SU-DHL-6 (cell line): ENCODE measurements at regions not wholly inside any gene's neighbourhood (a gene's known extent, or its start where the extent isn't known, plus 50 kb on each side); places are given as distances from the start of the nearest gene placed in this dataset.

Experiments used
- H2AFZ ChIP-seq: fragments of 200-600 bp; sonication (generic); 2 replicates; pipeline ENCODE4 v1.6.1; 2014; ENCODE audit warnings: low read depth, mild to moderate bottlenecking, moderate library complexity, mixed read lengths, antibody characterized with exemption, low read length; ENCODE audit not compliant: severe bottlenecking
- H3F3A ChIP-seq: fragments of 200-600 bp; shearing (Covaris generic); 2 replicates; pipeline ENCODE4 v1.6.0; 2016; ENCODE audit warnings: antibody characterized with exemption, mild to moderate bottlenecking; ENCODE audit not compliant: insufficient read depth
- H3K27ac ChIP-seq: fragments of 200-600 bp; sonication (generic); 2 replicates; pipeline ENCODE4 v1.5.1; 2016; ENCODE audit warnings: low read depth, mild to moderate bottlenecking, low read length, moderate library complexity, mixed read lengths
- H3K27me3 ChIP-seq: fragments of 200-600 bp; sonication (generic), shearing (Covaris generic); 2 replicates; pipeline ENCODE4 v1.6.0; 2014; ENCODE audit warnings: mild to moderate bottlenecking, low read length
- H3K36me3 ChIP-seq: fragments of 200-600 bp; sonication (generic); 2 replicates; pipeline ENCODE4 v1.6.1; 2014; ENCODE audit warnings: mild to moderate bottlenecking, low read length, mixed read lengths
- H3K4me2 ChIP-seq: fragments of 300-600, 200-600 bp; shearing (Covaris generic), sonication (generic); 2 replicates; pipeline ENCODE4 v1.6.0; 2014; ENCODE audit warnings: low read length, low read depth, mild to moderate bottlenecking; ENCODE audit not compliant: poor library complexity, severe bottlenecking
- H3K4me3 ChIP-seq: fragments of 200-600 bp; sonication (generic); 2 replicates; pipeline ENCODE4 v1.5.1; 2014; ENCODE audit warnings: antibody characterized with exemption, low read length, mild to moderate bottlenecking, mixed read lengths; ENCODE audit not compliant: insufficient read depth, poor library complexity, severe bottlenecking
- H3K79me2 ChIP-seq: fragments of 200-600 bp; sonication (generic); 2 replicates; pipeline ENCODE4 v1.6.1; 2014; ENCODE audit warnings: mild to moderate bottlenecking, low read length, moderate library complexity; ENCODE audit not compliant: insufficient read depth
- H3K9ac ChIP-seq: fragments of 200-600 bp; sonication (generic); 2 replicates; pipeline ENCODE4 v1.7.0; 2014; ENCODE audit warnings: mild to moderate bottlenecking, low read length
- H3K9me2 ChIP-seq: fragments of 200-600 bp; sonication (generic); replicated peaks from 2 replicates; pipeline ENCODE4 v1.6.1; 2014; ENCODE audit warnings: low read length; ENCODE audit not compliant: insufficient read depth
- H3K9me3 ChIP-seq: fragments of 200-600 bp; sonication (generic); 2 replicates; pipeline ENCODE4 v1.6.1; 2014; ENCODE audit warnings: low read length, mixed read lengths; ENCODE audit not compliant: insufficient read depth
- H4K20me1 ChIP-seq: fragments of 200-600 bp; sonication (generic); 2 replicates; pipeline ENCODE4 v1.6.1; 2014; ENCODE audit warnings: low read depth, mild to moderate bottlenecking, antibody characterized with exemption, low read length, moderate library complexity, mixed read lengths
- CTCF ChIP-seq: fragments of 200-600 bp; sonication (generic); IDR thresholded peaks from one replicate; pipeline ENCODE4 v1.5.1; 2017; ENCODE audit warnings: antibody characterized with exemption, mild to moderate bottlenecking, low read length, moderate library complexity; ENCODE audit not compliant: insufficient read depth, poor library complexity, severe bottlenecking
- EZH2phosphoT487 ChIP-seq: fragments of 200-600 bp; sonication (generic), shearing (Covaris generic); conservative IDR thresholded peaks from 2 replicates; pipeline ENCODE4 v1.6.1; 2018; ENCODE audit warnings: mild to moderate bottlenecking, antibody characterized with exemption, low read length, moderate library complexity, mixed read lengths

- H4K20me1 ChIP-seq = no peaks in the 10 kb centered on the region
- H3K9ac ChIP-seq = no peak overlapping the region
- no peaks in the 10 kb centered on the region for H3K36me3 ChIP-seq
- no peak overlapping the region for H3K27ac ChIP-seq
- no peaks in the 10 kb centered on the region for H3K27me3 ChIP-seq
- H2AFZ ChIP-seq = no peak overlapping the region
- H3K79me2 ChIP-seq = no peaks in the 10 kb centered on the region
- H3K4me2 ChIP-seq = no peak overlapping the region
- H3K9me3 ChIP-seq = no peaks in the 10 kb centered on the region
- H3K4me3 ChIP-seq = no peak overlapping the region
- no peak for TF ChIP-seq CTCF
- no peak for TF ChIP-seq EZH2phosphoT487
- H3K9me2 ChIP-seq = no peaks in the 10 kb centered on the region
- H3F3A ChIP-seq = no peaks in the 10 kb centered on the region
Observed at GRCh38 chr3:127478922-127479321, 111.6 kb downstream of the TPRA1 start.

- Histone ChIP-seq H3K4me3 (no peak overlapping the region), H3K36me3 (no peaks in the 10 kb centered on the region), H3K9me2 (no peaks in the 10 kb centered on the region), H3K9me3 (no peaks in the 10 kb centered on the region), H3K79me2 (no peaks in the 10 kb centered on the region), H2AFZ (no peak overlapping the region), H3K4me2 (no peak overlapping the region), H3K9ac (no peak overlapping the region), H4K20me1 (no peaks in the 10 kb centered on the region), H3K27ac (no peak overlapping the region), H3F3A (no peaks in the 10 kb centered on the region), H3K27me3 (no peaks in the 10 kb centered on the region)
- TF ChIP-seq CTCF (no peak), EZH2phosphoT487 (no peak)
Observed at GRCh38 chr3:127477396-127477795, 113.1 kb downstream of the TPRA1 start.

- Histone ChIP-seq H3K9ac (no peak overlapping the region), H3K9me3 (no peaks in the 10 kb centered on the region), H2AFZ (no peak overlapping the region), H3F3A (no peaks in the 10 kb centered on the region), H3K27ac (no peak overlapping the region), H4K20me1 (no peaks in the 10 kb centered on the region), H3K4me3 (no peak overlapping the region), H3K9me2 (no peaks in the 10 kb centered on the region), H3K27me3 (no peaks in the 10 kb centered on the region), H3K4me2 (no peak overlapping the region), H3K36me3 (no peaks in the 10 kb centered on the region), H3K79me2 (no peaks in the 10 kb centered on the region)
- TF ChIP-seq CTCF (no peak), EZH2phosphoT487 (no peak)
Observed at GRCh38 chr3:127476936-127477335, 113.6 kb downstream of the TPRA1 start.
